ENCODE measurements at regions not wholly inside any gene's neighbourhood (a gene's known extent, or its start where the extent isn't known, plus 50 kb on each side); places are given as distances from the start of the nearest gene placed in this dataset.

DNA sequence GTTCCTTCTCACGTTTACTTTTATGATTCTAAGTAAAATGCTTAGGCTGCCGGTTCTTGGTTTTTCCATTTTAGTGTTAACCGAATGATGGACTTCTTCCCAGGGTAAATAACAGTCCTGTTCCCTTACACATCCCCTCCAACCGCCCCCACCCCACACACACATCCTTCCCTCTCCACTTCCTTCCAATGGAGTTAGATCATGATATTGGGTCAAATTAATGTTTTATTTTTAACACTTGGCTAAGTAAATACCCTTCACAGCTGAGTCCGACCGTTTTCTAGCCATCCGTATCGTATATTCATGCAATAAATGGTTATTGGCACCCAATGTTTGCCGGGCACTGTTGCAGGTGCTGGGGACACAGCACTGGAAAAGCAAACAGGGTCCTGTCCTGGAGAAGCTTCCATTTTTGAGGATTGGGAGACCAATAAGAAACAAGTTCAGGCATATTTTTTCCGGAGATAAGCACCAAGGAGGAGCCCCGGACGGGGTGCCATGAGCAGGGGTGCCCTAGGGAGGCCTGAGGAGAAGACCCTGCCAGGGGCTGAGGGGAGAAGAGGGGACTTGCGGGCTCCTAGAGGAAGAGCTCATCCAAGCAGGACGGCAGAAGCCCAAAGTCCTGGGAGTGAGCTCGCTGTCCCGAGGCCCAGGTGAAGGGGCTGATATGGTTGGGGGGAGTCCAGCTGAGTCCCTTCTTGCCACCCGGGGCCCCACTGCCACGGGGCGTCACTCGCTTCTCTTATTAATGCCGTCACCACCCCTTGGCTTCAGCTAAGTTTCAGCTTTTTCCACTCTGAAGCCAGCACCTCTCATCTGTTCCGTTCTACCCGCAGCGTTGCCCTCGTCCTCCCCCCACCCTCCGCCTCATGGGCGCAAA, 126.0 kb upstream of the RET start:
- intact Hi-C loops (cut with micrococcal nuclease): no loop called here

DNA sequence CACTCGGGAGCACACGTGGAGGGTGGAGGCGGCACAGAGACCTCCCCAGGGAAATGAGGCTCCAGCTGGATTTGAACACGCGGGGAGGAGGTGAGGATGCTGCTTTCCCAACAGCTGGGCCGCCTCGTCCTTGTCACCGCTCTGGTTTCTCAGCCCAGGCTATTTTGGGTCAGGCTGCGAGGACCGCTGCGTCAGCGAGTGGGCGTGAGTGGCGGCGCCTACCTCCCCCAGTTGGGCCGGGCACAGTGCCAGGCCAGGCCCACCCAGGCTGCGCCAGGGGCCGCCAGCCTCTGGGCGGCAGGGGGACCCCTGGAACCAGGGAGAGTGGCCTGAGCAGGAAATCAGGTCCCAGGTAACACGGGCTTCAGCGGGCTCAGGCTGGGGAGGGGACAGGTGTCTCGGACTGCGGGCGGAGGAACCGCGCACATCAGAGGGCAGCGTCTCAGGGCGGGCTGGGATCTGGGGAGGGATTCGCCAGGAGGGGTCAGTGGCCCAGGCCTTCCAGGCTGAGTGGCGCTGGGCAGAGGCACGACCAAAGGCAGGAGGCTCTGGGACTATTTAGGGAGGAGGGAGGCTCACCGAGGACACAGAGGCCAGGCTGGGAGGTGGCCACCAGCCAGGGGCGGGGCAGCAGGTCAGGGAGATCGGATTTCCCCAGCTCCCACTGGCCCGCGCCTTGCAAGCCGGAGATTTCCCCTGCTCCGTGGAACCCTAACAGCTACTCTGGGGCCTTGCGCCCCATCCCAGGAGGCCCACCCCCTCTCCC, 125.2 kb upstream of the RET start:
- intact Hi-C loops (cut with micrococcal nuclease): no loop called here

DNA sequence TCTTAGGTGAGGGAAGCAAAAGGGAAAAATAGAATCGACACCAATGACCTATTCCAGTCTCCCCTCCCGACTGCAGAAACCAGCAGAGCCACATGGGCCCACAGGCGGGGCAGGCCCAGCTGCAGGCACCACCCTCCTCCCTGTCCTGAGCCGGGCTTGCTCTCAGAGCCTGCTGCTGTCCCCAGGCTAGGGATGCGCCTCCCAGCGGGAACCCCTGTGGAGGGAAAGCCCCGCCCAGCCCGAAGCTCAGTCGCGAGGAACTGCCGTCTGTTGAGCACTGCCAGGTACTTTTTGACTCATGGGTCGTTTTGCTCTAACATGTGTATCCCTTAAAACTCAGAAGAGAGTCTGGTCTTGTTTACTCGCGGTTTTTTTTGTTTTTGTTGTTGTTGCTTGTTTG, 124.5 kb upstream of the RET start:
- intact Hi-C loops (cut with micrococcal nuclease): no loop called here

DNA sequence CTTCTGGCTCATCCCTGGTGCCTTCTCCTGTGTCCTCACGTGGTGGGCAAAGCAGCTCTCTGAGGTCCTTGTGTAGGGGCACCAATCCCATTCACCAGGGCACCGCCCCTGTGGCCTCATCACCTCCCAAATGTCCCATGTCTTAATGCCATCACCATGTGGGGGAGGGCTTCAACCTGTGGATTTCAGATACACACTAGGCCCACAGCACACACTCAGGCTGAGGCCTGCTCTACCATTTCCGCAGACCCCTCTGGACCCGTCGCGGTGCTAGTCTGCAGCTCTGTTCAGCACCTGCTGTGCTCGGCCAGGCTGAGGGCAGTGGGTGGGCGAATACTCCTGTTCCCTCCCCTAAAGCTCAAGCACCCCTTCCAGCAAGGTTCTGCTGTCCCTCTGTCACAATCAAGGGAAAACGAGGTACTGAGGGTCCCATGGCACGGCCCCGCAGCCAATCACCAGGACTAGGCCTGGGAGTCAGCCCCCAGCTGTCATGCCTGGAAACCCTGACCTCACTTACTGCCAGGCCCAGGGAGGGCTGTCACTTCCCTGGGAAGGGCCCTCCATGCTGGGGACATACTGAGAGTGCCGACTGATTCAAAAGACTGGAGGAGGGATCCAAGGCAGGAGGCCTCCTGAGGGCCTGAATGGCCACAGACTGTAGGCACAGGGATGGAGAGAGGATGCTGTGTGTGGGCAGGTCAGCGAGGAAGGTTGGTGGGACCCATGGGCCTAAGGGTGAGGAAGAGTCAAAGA, 123.8 kb upstream of the RET start:
- intact Hi-C loops (cut with micrococcal nuclease): no loop called here

DNA sequence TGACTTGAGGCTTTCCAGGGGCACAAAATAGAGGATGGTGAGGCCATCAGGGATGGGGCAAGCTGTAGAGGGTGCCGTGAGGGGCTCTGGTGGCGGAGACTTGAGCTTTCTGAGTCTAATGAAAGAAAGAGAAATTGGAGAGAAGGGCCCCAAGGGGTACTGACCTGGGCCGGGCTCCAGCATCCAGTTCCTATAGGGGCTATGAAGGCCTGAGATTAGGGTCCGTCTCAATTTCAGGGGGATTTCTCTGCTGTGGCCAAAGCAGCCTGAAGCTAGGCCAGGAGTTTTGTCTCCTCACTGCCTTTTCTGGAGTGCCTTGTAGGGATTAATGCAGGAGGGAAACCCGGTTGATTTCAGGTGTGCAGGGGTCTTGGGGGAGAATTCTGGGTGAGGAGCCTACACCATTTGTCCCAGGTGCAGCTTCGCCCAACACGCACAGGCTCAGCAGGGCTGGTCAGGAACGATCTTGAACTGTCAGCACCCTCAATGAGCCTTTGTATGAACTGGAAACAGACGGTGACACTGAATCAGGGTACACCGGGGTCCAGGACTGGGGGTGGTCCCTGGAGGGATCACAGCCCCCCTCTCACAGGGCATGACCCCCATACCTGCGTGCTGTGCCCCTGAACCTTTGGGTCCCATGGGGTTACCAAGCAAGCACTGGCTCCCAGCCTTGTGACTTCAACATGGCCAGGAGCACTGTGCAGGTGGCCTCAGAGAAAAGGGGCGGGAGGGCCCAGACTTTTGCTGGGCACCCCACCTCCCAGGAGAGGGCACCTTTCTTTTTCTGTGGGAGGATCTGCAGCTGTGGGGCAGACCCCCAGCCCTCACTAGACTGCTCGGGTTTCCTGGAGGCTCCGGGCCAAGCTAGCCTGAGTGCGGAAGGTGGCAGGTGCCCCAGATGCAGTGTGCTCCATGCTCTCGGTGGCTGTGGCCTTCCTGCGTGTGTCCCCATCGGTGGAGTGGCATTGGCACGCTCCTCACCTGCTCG, 122.9 kb upstream of the RET start:
- intact Hi-C loops (cut with micrococcal nuclease): no loop called here

DNA sequence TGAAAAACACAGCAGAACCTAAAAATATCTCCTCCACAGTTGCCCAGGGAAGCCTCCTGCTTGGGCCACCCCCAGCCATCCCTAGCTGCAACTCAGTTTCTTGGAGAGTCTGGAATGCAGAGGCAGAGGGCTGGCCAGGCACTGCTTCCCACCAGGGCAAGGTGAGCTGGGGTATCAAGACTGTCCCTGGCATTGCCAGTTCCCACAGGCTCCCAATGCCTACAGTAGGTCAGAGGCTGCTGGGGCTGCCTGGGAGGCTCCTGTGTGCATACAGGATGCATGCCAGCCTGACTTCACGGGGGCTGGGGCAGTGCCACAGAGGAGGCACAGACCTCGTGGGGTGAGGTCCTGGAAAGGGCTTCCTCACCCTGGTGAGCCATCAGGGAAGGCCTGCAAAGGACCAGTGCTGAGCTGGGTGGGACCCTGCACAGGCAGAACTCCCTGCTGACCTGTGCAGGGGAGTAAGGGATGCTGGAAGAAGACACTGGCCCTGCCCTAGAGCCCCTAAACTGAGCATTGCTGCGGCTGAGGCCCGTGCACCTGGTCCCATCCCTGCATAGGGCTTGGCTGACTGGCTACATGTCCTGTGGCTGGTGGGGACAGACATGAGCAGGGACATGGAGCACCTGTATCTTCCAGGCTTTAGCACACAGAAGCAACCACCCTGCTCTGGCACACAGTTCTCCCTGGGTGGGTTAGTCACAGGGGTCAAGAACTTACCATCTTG, 121.9 kb upstream of the RET start:
- intact Hi-C loops (cut with micrococcal nuclease): no loop called here

DNA sequence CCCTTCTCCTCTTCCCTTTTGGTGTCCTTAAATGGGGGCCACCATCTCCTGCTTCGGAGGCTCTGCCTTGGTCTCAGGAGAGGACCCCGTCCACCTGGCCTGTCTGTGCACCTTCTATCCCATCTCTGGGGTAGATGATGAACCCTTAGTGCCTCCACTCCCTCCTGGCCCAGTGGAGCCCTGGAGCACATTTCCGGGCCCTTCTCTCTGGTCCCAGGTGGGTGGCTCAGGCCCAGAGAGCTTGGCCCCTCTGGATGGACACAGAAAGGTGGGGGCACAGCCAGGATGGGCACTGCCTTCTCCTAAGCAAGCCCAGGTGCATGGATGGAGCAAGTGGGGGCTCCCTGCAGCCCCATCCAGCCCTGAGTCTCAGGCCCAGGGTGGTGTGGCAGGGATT, 121.4 kb upstream of the RET start:
- intact Hi-C loops (cut with micrococcal nuclease): no loop called here

DNA sequence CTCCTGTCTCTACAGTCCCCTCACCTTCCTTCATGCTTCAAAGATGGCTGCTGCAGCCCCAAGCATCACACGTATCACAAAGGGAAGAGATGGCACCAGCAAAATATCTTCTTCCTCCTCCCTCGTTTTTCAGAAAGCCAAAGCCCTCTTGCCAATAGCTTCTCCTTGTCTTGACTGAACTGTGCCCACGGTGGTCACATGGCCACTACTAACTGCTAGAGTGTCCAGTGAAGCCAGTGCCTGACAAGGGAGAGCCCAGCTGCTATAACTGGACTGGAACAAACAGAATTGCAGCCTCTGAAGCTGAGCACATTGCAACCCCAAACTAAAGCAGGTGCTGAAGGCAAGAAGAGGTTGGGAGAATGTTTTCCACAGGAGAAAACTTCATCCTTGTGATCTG, 120.8 kb upstream of the RET start:
- intact Hi-C loops (cut with micrococcal nuclease): no loop called here

DNA sequence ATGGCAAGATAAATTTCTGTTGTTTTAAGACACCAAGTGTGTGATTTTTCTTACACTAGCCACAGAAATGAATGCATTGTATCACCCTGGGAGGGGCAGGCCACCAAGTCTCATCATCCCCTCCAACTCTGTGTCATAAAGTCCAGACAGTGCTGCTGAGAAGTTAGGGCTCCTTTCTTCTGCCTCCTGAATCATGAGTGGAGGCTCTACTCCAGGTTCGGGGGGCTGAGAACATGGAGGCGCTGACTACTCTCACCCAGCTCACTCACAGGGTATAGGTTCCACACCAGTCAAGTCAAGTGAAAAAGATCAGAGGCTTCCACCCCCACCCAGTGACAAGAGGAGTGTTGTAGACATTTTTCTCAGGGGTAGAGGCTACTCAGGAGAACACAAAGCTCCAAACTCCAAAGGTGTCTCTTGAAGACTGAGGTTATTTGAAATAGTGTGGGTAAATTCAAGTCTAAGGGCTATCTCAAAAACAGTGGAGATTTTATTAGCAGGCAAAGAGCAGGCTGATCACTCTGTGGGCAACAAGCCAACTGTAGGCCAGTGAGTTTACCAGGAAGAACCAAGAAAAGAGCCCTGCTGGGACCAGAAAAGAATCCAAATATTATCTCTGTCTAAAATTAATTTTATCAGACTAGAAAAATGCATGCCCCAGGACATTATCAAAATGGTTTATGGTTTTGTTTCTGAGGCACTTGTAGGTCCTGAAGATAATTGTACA, 118.6 kb upstream of the RET start:
- intact Hi-C loops (cut with micrococcal nuclease): no loop called here

DNA sequence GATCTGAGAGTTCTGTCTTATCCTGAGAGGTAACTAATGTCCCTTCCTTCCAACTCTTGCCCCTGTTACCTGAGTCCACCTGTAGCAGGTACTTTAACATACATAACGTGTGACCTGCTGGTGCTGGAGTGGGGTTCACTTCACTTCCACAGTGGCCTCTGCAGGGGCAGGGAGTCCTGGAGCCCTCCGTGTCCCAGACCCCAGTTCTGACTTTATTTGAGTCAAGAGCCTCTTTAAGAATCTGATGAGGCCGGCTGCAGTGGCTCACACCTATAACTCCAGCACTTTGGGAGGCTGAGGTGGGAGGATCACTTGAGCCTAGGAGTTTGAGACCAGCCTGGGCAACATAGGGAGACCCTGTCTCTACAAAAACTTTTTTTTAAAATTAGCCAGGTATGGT, 117.0 kb upstream of the RET start:
- intact Hi-C loops (cut with micrococcal nuclease): no loop called here

DNA sequence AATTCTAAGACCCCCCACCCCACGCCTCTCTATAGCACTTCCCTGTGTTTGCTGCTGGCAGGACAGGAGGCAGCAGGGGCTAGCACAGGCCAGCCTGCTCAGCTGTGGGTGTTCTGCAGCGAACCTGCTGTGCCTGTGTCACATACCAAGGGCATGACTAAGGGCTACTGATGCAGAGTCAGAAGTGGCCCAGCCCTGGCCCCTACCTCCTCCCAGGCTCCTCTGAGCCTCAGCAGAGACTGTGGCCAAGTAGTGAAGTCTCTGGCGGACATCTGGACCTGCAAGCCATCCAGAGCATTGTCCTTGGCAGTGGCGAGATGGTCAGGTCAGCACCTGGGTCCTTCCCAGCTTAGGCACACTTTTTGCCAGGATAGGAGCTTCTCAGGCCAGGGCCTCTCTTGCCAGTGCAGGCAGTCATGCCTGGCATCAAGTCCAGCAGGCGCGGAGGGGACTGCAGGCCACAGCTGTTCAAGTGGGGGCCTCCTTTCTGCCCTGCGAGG, 116.3 kb upstream of the RET start:
- intact Hi-C loops (cut with micrococcal nuclease): no loop called here

DNA sequence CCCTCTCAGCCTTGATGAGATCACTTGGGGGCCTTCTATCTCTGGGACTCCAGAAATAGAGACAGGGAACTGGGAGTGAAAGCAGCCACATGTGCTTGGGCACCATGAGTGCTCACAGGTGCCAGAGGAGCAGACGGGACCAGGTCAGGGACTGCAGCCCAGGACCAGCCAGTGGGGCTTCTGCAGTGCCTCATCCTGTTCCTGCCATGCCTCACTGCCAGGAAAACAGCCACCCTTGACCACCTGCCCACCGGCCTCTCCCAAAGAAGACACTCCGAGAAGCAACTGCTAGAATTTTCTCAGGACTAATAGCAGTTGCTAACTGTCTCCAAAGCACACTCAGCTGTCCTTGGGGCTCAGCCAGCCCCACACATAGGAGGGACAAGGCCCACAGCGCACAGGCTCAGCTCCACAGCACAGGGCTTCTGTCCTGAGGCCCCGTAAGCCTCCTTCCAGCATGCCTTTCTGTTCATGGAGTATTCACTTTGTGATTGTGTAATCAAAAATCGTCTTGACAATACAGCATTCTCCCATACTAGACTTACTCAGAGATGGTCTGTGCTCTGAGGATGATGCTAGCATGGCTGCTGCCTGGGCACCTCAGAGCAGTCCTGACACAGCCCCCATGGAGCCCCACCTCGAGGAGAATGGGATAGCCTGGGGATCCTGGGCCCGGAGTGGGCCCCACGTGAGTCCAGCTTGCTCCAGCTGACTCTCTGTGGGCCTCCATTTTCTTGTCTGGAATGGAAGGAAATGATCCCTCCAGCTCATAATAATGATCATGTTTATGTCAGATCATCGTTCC, 115.7 kb upstream of the RET start:
- intact Hi-C loops (cut with micrococcal nuclease): no loop called here

DNA sequence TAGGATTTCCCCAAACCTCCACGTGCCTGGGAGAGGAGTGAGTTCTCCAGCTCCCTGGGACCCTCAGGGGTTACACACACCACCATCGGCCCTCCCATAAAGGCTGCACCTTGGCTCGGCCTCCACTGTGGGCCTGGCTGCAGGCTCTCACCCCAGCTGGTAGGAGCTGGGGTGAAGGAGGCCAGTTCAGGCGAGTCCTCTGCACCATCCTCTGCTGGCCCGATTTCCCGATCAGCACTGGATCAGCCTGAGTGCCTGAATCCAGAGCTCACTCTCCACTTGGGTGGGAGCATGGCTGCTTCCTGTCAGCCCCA, 115.1 kb upstream of the RET start:
- intact Hi-C loops (cut with micrococcal nuclease): no loop called here

DNA sequence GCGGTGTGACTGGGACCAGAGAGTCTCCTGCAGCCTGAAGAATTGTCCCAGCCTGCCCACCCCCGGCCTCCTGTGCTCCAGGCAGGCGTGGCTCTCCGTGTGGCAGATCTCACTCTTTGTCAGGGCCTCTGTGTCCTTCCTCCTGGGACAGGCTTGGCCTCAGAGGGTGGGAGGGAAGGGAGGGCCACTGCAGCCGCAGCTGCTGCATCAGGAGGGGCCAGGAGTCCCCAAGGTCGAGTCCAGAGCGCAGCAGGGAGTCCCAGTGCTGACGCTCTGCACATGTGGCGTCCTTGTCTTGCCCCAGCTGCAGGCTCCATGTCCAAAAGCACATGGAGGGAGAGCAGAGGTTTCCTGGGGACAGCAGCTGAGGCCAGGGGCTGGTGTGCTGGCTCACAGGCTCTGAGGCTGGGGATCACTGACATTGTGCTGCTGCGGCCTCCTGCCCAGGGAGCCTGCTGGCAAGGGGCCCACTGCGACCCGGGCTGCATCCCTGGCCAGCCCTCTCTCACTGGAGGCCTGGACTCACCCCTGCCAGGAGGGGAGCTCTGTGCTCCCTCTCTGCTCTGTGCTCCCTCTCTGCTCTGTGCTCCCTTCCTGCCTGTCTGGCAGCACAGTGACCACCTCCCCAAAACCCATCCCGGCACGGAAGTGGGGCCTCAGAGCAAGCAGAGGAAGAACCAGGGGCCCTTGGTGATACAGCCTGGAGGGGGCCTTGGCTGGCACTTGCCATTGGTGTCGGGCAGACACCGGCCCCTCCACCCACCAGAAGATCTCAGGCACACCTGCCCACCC, 114.6 kb upstream of the RET start:
- intact Hi-C loops (cut with micrococcal nuclease): no loop called here

DNA sequence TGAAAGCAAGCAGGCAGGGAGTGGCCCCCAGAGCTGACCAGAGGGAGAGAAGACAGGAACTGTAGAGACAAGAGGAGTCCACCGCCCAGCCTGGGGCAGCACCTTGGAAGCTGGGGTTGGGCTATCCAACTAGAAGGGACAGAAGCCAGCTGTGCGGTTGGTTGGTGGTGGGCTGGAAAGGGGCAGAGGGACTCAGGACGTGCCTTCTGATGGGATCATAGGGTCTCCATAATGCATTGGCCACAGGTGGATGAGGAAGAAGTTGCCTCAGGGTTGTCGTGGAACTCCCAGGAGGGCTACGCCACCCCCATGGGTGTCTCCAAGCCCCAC, 114.0 kb upstream of the RET start:
- intact Hi-C loops (cut with micrococcal nuclease): no loop called here

DNA sequence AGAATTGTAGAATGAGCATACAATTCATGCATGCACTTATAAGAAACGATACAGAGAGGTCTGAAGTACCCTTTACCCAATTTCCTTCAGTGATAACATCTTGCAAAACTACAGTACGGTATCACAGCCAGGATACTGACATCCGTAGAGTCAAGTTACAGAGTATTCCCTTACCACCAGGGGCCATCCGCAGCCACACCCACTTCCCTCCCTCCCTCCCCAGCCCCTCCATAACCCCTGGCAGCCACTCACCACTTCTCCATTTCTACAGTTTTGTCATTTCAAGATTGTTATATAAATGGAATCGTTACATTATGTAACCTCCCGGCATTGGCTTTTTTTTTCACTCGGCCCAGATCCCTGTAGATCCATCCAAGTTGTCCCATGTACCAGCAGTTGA, 113.6 kb upstream of the RET start:
- intact Hi-C loops (cut with micrococcal nuclease): no loop called here

DNA sequence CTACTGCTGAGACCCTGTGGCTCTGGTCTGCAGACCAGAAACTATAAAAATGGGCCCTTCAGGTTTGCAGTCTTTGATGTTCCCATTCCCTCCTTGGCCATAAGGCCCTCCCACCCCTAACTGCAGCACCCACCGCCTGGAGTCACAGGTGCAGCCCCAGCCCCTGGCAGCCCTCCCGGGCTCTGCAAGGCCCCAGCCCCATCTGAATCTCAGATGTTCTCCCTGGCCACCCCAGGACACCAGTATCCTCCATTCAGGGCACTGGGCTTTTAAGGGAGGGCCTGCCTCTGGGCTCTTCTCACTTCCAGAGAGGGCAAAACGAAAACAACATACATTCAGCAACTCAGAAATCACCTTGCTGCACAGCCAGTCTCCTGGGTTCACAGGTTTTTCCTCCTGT, 107.7 kb upstream of the RET start:
- intact Hi-C loops (cut with micrococcal nuclease): no loop called here

DNA sequence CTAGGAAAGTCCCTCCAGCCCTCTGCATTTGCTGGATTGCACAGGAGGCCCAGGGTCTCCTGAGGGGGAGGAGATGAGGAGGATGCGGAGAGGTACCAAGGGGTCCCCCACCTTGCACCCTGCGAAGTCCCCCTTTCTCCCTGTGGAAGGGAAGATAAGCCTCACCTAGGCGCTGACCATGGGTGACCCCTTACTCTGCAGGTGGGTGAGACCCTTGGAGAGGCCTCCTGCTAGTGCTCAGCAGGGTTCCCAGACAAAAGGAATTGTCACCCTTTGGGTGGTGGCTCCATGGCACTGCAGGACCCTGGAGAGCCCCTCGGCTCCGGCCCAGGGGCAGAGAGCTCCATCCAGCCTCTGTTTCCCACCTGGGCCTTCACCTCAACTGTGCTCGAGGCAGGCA, 107.0 kb upstream of the RET start:
- intact Hi-C loops (cut with micrococcal nuclease): no loop called here
